Rectal smooth muscle tissue (tissue), 1 donor: ENCODE measurements at regions not wholly inside any gene's neighbourhood (a gene's known extent, or its start where the extent isn't known, plus 50 kb on each side); places are given as distances from the start of the nearest gene placed in this dataset.
A peak's percentile ranks its signal among the peaks of the same experiment; 100 is the strongest.

ENCODE experiments used
- H3K27ac ChIP-seq: one replicate; pipeline ENCODE4 v1.7.0; 2013; ENCODE audit warnings: low read depth, low read length, inconsistent platforms
- H3K27me3 ChIP-seq: one replicate; pipeline ENCODE4 v1.7.0; 2013; ENCODE audit warnings: low read length; ENCODE audit not compliant: control insufficient read depth, insufficient read depth
- H3K36me3 ChIP-seq: one replicate; pipeline ENCODE4 v1.7.0; 2013; ENCODE audit warnings: low read length; ENCODE audit not compliant: control insufficient read depth, insufficient read depth
- H3K4me1 ChIP-seq: one replicate; pipeline ENCODE4 v1.7.0; 2013; ENCODE audit warnings: low read length; ENCODE audit not compliant: control insufficient read depth, insufficient read depth
- H3K4me3 ChIP-seq: one replicate; pipeline ENCODE4 v1.7.0; 2013; ENCODE audit warnings: low read length
- H3K9ac ChIP-seq: one replicate; pipeline ENCODE4 v1.7.0; 2013; ENCODE audit warnings: low read length

- Histone ChIP-seq H3K9ac (no peak overlapping the region), H3K4me3 (no peak overlapping the region), H3K36me3 (no peaks in the 10 kb centered on the region), H3K4me1 (no peaks in the 10 kb centered on the region), H3K27me3 (no peaks in the 10 kb centered on the region), H3K27ac (no peak overlapping the region)
Observed at GRCh38 chr6:11921751-11922150, 90.4 kb upstream of the HIVEP1 start.

GRCh38 chr6:11921017-11921438, 91.1 kb upstream of the HIVEP1 start:
- no peak overlapping the region for H3K9ac ChIP-seq
- no peaks in the 10 kb centered on the region for H3K27me3 ChIP-seq
- peak overlapping the region; percentile 44 for H3K27ac ChIP-seq
- H3K4me3 ChIP-seq, result no peak overlapping the region
- H3K36me3 ChIP-seq, result no peaks in the 10 kb centered on the region
- no peaks in the 10 kb centered on the region for H3K4me1 ChIP-seq

- Histone ChIP-seq H3K27ac (peak overlapping the region; percentile 44), H3K4me1 (no peaks in the 10 kb centered on the region), H3K9ac (no peak overlapping the region)
Observed at GRCh38 chr6:11920566-11920965, 91.5 kb upstream of the HIVEP1 start.

GRCh38 chr6:11919771-11920440, 92.2 kb upstream of the HIVEP1 start:
- Histone ChIP-seq H3K27me3 (no peaks in the 10 kb centered on the region), H3K4me3 (no peak overlapping the region), H3K27ac (peak overlapping the region; percentile 6), H3K9ac (no peak overlapping the region), H3K4me1 (no peaks in the 10 kb centered on the region), H3K36me3 (no peaks in the 10 kb centered on the region)

More at GRCh38 chr6:11920566-11920965, 91.5 kb upstream of the HIVEP1 start:
- no peaks in the 10 kb centered on the region for H3K27me3 ChIP-seq
- no peak overlapping the region for H3K4me3 ChIP-seq
- H3K36me3 ChIP-seq, result no peaks in the 10 kb centered on the region

- Histone ChIP-seq H3K9ac (no peak overlapping the region), H3K4me1 (no peaks in the 10 kb centered on the region), H3K4me3 (no peak overlapping the region), H3K27me3 (no peaks in the 10 kb centered on the region), H3K36me3 (no peaks in the 10 kb centered on the region), H3K27ac (peak overlapping the region; percentile 34)
Observed at GRCh38 chr6:11918739-11919605, 93.1 kb upstream of the HIVEP1 start.

GRCh38 chr6:11917951-11918738, 94.0 kb upstream of the HIVEP1 start:
- H3K27me3 ChIP-seq, result no peaks in the 10 kb centered on the region
- H3K4me1 ChIP-seq, result no peaks in the 10 kb centered on the region
- no peak overlapping the region for H3K9ac ChIP-seq
- H3K36me3 ChIP-seq, result no peaks in the 10 kb centered on the region
- H3K27ac ChIP-seq, result peak overlapping the region; percentile 34
- H3K4me3 ChIP-seq, result no peak overlapping the region

- no peaks in the 10 kb centered on the region for H3K4me1 ChIP-seq
- no peak overlapping the region for H3K4me3 ChIP-seq
- H3K27me3 ChIP-seq, result no peaks in the 10 kb centered on the region
- H3K36me3 ChIP-seq, result no peaks in the 10 kb centered on the region
- H3K9ac ChIP-seq, result no peak overlapping the region
- no peak overlapping the region for H3K27ac ChIP-seq
Observed at GRCh38 chr6:11912420-11912819, 99.7 kb upstream of the HIVEP1 start.

- H3K9ac ChIP-seq, result no peak overlapping the region
- no peaks in the 10 kb centered on the region for H3K27me3 ChIP-seq
- no peaks in the 10 kb centered on the region for H3K36me3 ChIP-seq
- H3K27ac ChIP-seq, result no peak overlapping the region
- no peaks in the 10 kb centered on the region for H3K4me1 ChIP-seq
- no peak overlapping the region for H3K4me3 ChIP-seq
Observed at GRCh38 chr6:11911538-11911937, 100.6 kb upstream of the HIVEP1 start.

GRCh38 chr6:11909696-11910132, 102.4 kb upstream of the HIVEP1 start:
- Histone ChIP-seq H3K4me1 (no peaks in the 10 kb centered on the region), H3K27me3 (no peaks in the 10 kb centered on the region), H3K36me3 (no peaks in the 10 kb centered on the region), H3K4me3 (no peak overlapping the region), H3K9ac (no peak overlapping the region), H3K27ac (no peak overlapping the region)

- Histone ChIP-seq H3K27me3 (no peaks in the 10 kb centered on the region), H3K36me3 (no peaks in the 10 kb centered on the region), H3K9ac (no peak overlapping the region), H3K27ac (no peak overlapping the region), H3K4me3 (no peak overlapping the region), H3K4me1 (no peaks in the 10 kb centered on the region)
Observed at GRCh38 chr6:11908436-11909105, 103.5 kb upstream of the HIVEP1 start.

GRCh38 chr6:11903645-11904044, 108.5 kb upstream of the HIVEP1 start:
- Histone ChIP-seq H3K27me3 (no peaks in the 10 kb centered on the region), H3K36me3 (no peaks in the 10 kb centered on the region), H3K4me3 (no peak overlapping the region), H3K27ac (no peak overlapping the region), H3K9ac (no peak overlapping the region), H3K4me1 (no peaks in the 10 kb centered on the region)

GRCh38 chr6:11902527-11902926, 109.6 kb upstream of the HIVEP1 start:
- no peak overlapping the region for H3K27ac ChIP-seq
- no peaks in the 10 kb centered on the region for H3K27me3 ChIP-seq
- no peaks in the 10 kb centered on the region for H3K4me1 ChIP-seq
- no peak overlapping the region for H3K9ac ChIP-seq
- no peak overlapping the region for H3K4me3 ChIP-seq
- H3K36me3 ChIP-seq, result no peaks in the 10 kb centered on the region
